ENCODE measurements at regions not wholly inside any gene's neighbourhood (a gene's known extent, or its start where the extent isn't known, plus 50 kb on each side); places are given as distances from the start of the nearest gene placed in this dataset.

- in situ Hi-C loops (cut with HindIII; ENCODE audit: low pct_unique_long_range_greater_than_20kb, low sequenced_read_pairs), result no loop called here
- no peak for TF ChIP-seq JUND (IDR thresholded peaks at IDR 0.05; ENCODE audit: low read depth)
- DNase-seq (ENCODE audit: low read depth in 1 of 2, low spot score in 1 of 2), result no peak
Measured at GRCh38 chr22:47967831-47968230, 1205.4 kb downstream of the TBC1D22A start.

- in situ Hi-C loops (cut with HindIII; ENCODE audit: low pct_unique_long_range_greater_than_20kb, low sequenced_read_pairs), result no loop called here
- no peak for TF ChIP-seq JUND (IDR thresholded peaks at IDR 0.05; ENCODE audit: low read depth)
- no peak for DNase-seq (ENCODE audit: low read depth in 1 of 2, low spot score in 1 of 2)
Measured at GRCh38 chr22:47966316-47966715, 1203.9 kb downstream of the TBC1D22A start.

DNA sequence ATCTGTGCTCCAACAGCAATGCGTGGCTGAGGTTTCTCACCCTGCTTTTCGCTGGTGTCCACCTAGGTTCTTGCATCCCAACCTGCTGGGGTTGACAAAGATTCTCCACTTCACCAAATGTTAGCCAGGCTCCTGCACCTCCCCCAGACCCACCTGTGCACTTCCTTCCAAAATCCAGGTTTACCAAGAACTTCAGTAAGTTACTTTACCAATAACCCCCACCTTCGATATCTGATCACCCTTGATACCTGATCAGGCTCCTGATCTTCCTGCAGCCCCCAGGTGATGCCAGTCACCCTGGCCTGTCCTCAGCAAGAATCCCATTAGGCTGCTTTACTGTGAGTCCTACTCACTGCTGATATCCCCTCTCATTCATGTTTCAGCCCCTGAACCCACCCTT lies 1203.4 kb downstream of the TBC1D22A start:
- in situ Hi-C loops (cut with HindIII; ENCODE audit: low pct_unique_long_range_greater_than_20kb, low sequenced_read_pairs), result no loop called here
- DNase-seq (ENCODE audit: low read depth in 1 of 2, low spot score in 1 of 2), result no peak
- TF ChIP-seq JUND (IDR thresholded peaks at IDR 0.05; ENCODE audit: low read depth), result no peak

DNA sequence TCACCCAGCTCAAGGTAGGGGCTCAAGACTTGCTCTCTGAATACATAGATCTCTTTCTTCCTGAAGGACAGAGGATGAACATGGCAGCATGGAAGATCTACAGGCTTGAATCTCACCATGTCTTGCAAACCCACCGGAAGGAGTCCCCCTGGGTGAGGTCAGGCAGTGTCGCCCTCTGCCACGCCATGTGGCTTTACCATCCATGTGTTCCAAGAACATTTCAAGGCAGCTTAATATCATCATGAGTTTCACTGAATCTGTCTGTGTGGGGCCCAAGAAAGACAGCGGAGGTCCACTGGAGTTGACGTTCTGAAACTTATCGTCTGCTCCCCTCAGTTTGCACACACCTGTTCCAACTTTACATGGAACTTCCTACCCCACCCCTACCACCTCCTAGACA lies 1202.6 kb downstream of the TBC1D22A start:
- TF ChIP-seq JUND (IDR thresholded peaks at IDR 0.05; ENCODE audit: low read depth), result no peak
- in situ Hi-C loops (cut with HindIII; ENCODE audit: low pct_unique_long_range_greater_than_20kb, low sequenced_read_pairs), result no loop called here
- DNase-seq (ENCODE audit: low read depth in 1 of 2, low spot score in 1 of 2), result no peak

DNA sequence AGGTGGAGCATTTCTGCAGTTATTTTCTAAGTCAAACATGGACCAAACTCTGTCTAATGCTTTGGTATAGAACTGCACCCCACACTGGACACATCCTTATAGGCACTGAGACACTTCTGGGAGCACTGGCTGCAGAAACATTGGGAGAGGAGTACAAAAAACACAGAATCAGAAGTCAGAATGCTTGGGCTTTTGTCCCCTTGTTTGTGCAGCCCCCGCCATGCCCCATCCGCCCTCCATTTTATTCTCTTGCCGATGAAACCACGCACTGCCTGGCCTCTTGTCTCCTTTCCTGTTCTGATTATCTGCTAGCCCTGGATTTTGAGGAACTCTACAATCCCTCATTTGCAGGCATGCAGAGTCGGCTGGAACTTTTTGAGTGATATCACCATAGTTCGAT lies 1201.2 kb downstream of the TBC1D22A start:
- no peak for TF ChIP-seq JUND (IDR thresholded peaks at IDR 0.05; ENCODE audit: low read depth)
- in situ Hi-C loops (cut with HindIII; ENCODE audit: low pct_unique_long_range_greater_than_20kb, low sequenced_read_pairs), result no loop called here
- DNase-seq (ENCODE audit: low read depth in 1 of 2, low spot score in 1 of 2), result no peak

DNA sequence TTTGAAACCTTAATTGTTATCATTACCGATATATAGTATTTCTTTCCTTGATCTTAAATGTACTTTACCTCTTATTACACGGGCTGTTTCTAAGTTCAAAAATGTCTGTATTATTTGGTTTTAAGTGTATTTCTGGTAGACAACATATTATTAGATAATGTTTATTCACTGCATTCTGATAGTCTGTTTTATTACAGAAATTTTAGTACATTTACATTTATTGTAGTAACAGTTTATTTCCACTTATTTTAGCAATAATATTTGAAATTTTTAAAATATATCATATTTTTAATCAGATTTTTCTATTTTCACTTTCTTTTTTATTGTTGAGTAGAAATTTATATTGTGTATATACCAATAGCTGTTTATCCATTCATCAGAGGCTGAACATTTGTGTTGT lies 1195.2 kb downstream of the TBC1D22A start:
- TF ChIP-seq JUND (IDR thresholded peaks at IDR 0.05; ENCODE audit: low read depth), result no peak
- no peak for DNase-seq (ENCODE audit: low read depth in 1 of 2, low spot score in 1 of 2)
- in situ Hi-C loops (cut with HindIII; ENCODE audit: low pct_unique_long_range_greater_than_20kb, low sequenced_read_pairs), result no loop called here

- peak in 1 of 2 experiments; percentile 1 for DNase-seq (ENCODE audit: low read depth in 1 of 2, low spot score in 1 of 2)
- in situ Hi-C loops (cut with HindIII; ENCODE audit: low pct_unique_long_range_greater_than_20kb, low sequenced_read_pairs), result no loop called here
- TF ChIP-seq JUND (IDR thresholded peaks at IDR 0.05; ENCODE audit: low read depth), result no peak
Measured at GRCh38 chr22:47954107-47954506, 1191.7 kb downstream of the TBC1D22A start.

GRCh38 chr22:47944941-47945340 lies 1182.5 kb downstream of the TBC1D22A start:
- no peak for DNase-seq (ENCODE audit: low read depth in 1 of 2, low spot score in 1 of 2)
- in situ Hi-C loops (cut with HindIII; ENCODE audit: low pct_unique_long_range_greater_than_20kb, low sequenced_read_pairs), result no loop called here
- no peak for TF ChIP-seq JUND (IDR thresholded peaks at IDR 0.05; ENCODE audit: low read depth)

GRCh38 chr22:47943729-47944700 lies 1181.6 kb downstream of the TBC1D22A start:
- in situ Hi-C loops (cut with HindIII; ENCODE audit: low pct_unique_long_range_greater_than_20kb, low sequenced_read_pairs), result no loop called here
- DNase-seq (ENCODE audit: low read depth in 1 of 2, low spot score in 1 of 2), result no peak
- no peak for TF ChIP-seq JUND (IDR thresholded peaks at IDR 0.05; ENCODE audit: low read depth)

- no peak for DNase-seq (ENCODE audit: low read depth in 1 of 2, low spot score in 1 of 2)
- in situ Hi-C loops (cut with HindIII; ENCODE audit: low pct_unique_long_range_greater_than_20kb, low sequenced_read_pairs), result no loop called here
- no peak for TF ChIP-seq JUND (IDR thresholded peaks at IDR 0.05; ENCODE audit: low read depth)
Measured at GRCh38 chr22:47940211-47940610, 1177.8 kb downstream of the TBC1D22A start.

GRCh38 chr22:47933891-47934290 lies 1171.4 kb downstream of the TBC1D22A start:
- in situ Hi-C loops (cut with HindIII; ENCODE audit: low pct_unique_long_range_greater_than_20kb, low sequenced_read_pairs), result no loop called here
- DNase-seq (ENCODE audit: low read depth in 1 of 2, low spot score in 1 of 2), result no peak
- TF ChIP-seq JUND (IDR thresholded peaks at IDR 0.05; ENCODE audit: low read depth), result no peak

- in situ Hi-C loops (cut with HindIII; ENCODE audit: low pct_unique_long_range_greater_than_20kb, low sequenced_read_pairs), result no loop called here
- no peak for TF ChIP-seq JUND (IDR thresholded peaks at IDR 0.05; ENCODE audit: low read depth)
- no peak for DNase-seq (ENCODE audit: low read depth in 1 of 2, low spot score in 1 of 2)
Measured at GRCh38 chr22:47933226-47933625, 1170.8 kb downstream of the TBC1D22A start.

DNA sequence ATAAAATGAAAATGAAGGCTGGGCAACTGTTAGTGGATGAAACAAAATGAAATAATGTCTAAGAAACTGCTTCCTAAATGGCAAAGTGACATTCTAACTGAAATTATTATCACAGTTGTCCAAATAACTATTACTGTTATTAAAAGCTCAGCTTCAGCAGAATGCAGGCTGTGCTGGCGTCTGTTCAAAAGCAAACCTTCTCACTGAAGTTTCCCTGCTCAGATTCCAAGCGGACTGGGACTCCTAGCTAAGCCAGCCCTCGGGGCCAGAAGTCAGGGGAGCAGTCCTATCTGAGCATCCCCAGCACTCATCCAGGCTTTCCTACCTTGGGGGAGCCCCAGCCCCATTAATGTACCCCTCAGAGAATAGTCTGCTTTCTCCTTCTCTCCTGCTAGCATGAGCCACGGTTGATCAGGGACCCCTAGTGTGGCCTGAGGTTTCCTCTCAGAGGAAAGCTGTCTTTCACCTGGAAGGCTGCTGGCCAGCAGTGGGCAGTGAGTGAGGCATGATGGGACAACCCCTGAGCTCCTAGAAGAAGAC lies 1167.3 kb downstream of the TBC1D22A start:
- DNase-seq (ENCODE audit: low read depth in 1 of 2, low spot score in 1 of 2), result no peak
- in situ Hi-C loops (cut with HindIII; ENCODE audit: low pct_unique_long_range_greater_than_20kb, low sequenced_read_pairs), result no loop called here
- no peak for TF ChIP-seq JUND (IDR thresholded peaks at IDR 0.05; ENCODE audit: low read depth)
